ENCODE measurements at regions not wholly inside any gene's neighbourhood (a gene's known extent, or its start where the extent isn't known, plus 50 kb on each side); places are given as distances from the start of the nearest gene placed in this dataset.
"Not testable (repeated sequence)": the region's sequence is repeated elsewhere in the genome, so short reads cannot be mapped to it uniquely, and the experiment has no call there.

GRCh38 chr5:18393565-18394442 is 759.5 kb downstream of the TAF11L14 start:
- POLR2A ChIA-PET: no interaction called here
- TF ChIP-seq CTCF (IDR thresholded peaks at IDR 0.05; ENCODE audit: control extremely low read depth, extremely low read depth, low read depth, missing control alignments): peak; percentile 91
- CTCF ChIA-PET: interaction anchor here (0.7 to 2.2 kb wide), 13 partner anchors 9 to 1214 kb away, joined by 3 to 9 read pairs (median 4); no protein-coding TSS in a partner anchor
- DNase-seq (ENCODE audit: extremely low spot score): peak; percentile 44

- ChIA-PET CTCF (interaction anchor here (0.7 to 2.2 kb wide), 8 partner anchors 9 to 1214 kb away, joined by 3 to 9 read pairs (median 4); no protein-coding TSS in a partner anchor), POLR2A (no interaction called here)
- DNase-seq (ENCODE audit: extremely low spot score): no peak
- TF ChIP-seq CTCF (IDR thresholded peaks at IDR 0.05; ENCODE audit: control extremely low read depth, extremely low read depth, low read depth, missing control alignments): no peak
Measured at GRCh38 chr5:18394443-18394804, 760.2 kb downstream of the TAF11L14 start.

- ChIA-PET POLR2A (no interaction called here), CTCF (interaction anchor here (0.9 to 2.2 kb wide), 6 partner anchors 11 to 1213 kb away, joined by 3 to 9 read pairs (median 6); no protein-coding TSS in a partner anchor)
- no peak for DNase-seq (ENCODE audit: extremely low spot score)
- TF ChIP-seq CTCF (IDR thresholded peaks at IDR 0.05; ENCODE audit: control extremely low read depth, extremely low read depth, low read depth, missing control alignments): no peak
Measured at GRCh38 chr5:18395126-18396110, 761.2 kb downstream of the TAF11L14 start.

- no peak for DNase-seq (ENCODE audit: extremely low spot score)
- no peak for TF ChIP-seq CTCF (IDR thresholded peaks at IDR 0.05; ENCODE audit: control extremely low read depth, extremely low read depth, low read depth, missing control alignments)
- ChIA-PET CTCF (no interaction called here), POLR2A (no interaction called here)
Measured at GRCh38 chr5:18397371-18397770, 763.1 kb downstream of the TAF11L14 start.

- no peak for DNase-seq (ENCODE audit: extremely low spot score)
- ChIA-PET POLR2A (no interaction called here), CTCF (interaction anchor here (1.1 kb wide), 1 partner anchor 24 kb away, joined by 3 read pairs; no protein-coding TSS in a partner anchor)
- TF ChIP-seq CTCF (IDR thresholded peaks at IDR 0.05; ENCODE audit: control extremely low read depth, extremely low read depth, low read depth, missing control alignments): no peak
Measured at GRCh38 chr5:18397891-18398290, 763.6 kb downstream of the TAF11L14 start.

GRCh38 chr5:18399461-18400327 is 765.4 kb downstream of the TAF11L14 start:
- CTCF ChIA-PET: interaction anchor here (1.6 to 1.7 kb wide), 2 partner anchors 8 to 38 kb away, joined by 3 to 4 read pairs; no protein-coding TSS in a partner anchor
- DNase-seq (ENCODE audit: extremely low spot score); POLR2A ChIA-PET: not testable (repeated sequence)
